Panc1 (cell line): ENCODE measurements at regions not wholly inside any gene's neighbourhood (a gene's known extent, or its start where the extent isn't known, plus 50 kb on each side); places are given as distances from the start of the nearest gene placed in this dataset.

Source experiments
- POLR2AphosphoS5 ChIP-seq: IDR thresholded peaks from 2 replicates; pipeline ENCODE4 v1.6.1; 2012; ENCODE audit warnings: mild to moderate bottlenecking, low read depth, low read length, moderate library complexity
- SIN3A ChIP-seq: IDR thresholded peaks from 2 replicates; pipeline ENCODE4 v1.6.1; 2012; ENCODE audit warnings: low read depth, mild to moderate bottlenecking, low read length, moderate library complexity, borderline replicate concordance; ENCODE audit not compliant: insufficient read depth
- TCF7L2 ChIP-seq: IDR thresholded peaks from 2 replicates; pipeline ENCODE4 v1.6.1; 2011; ENCODE audit warnings: mild to moderate bottlenecking, low read depth, low read length, inconsistent platforms
- TF ChIP-seq, protein P1 (sequence below), 2 experiments: IDR thresholded peaks; 2 replicates each; pipeline ENCODE4 v1.6.1; 2011 to 2012; ENCODE audit warnings: low read depth in 2 of 2, control low read depth in 1 of 2, low read length in 1 of 2, mild to moderate bottlenecking in 1 of 2, moderate library complexity in 1 of 2; ENCODE audit not compliant: insufficient read depth in 1 of 2
- TF ChIP-seq, protein P2 (sequence below): fragments of 450-650 bp; IDR thresholded peaks from 2 replicates; pipeline ENCODE4 v1.5.1; 2017; ENCODE audit warnings: mild to moderate bottlenecking

DNA sequence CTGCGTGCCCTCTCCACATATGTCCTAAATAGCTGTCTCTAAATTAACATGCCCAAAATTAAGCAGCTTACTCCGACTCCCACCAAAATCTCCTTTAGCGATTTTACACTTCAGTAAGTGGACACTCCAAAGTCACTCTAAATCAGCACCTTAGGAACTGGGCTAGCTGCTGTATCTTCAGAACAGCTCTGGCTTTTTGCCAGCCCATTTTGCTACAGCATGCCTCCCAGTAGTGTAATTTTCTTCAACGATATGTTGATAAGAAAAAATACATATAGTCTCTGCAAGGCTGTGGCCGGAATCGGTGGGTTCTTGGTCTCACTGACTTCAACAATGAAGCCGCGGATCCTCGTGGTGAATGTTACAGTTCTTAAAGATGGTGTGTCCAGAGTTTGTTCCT is 291.8 kb upstream of the RGPD4 start:
- TF ChIP-seq, protein P1, sequence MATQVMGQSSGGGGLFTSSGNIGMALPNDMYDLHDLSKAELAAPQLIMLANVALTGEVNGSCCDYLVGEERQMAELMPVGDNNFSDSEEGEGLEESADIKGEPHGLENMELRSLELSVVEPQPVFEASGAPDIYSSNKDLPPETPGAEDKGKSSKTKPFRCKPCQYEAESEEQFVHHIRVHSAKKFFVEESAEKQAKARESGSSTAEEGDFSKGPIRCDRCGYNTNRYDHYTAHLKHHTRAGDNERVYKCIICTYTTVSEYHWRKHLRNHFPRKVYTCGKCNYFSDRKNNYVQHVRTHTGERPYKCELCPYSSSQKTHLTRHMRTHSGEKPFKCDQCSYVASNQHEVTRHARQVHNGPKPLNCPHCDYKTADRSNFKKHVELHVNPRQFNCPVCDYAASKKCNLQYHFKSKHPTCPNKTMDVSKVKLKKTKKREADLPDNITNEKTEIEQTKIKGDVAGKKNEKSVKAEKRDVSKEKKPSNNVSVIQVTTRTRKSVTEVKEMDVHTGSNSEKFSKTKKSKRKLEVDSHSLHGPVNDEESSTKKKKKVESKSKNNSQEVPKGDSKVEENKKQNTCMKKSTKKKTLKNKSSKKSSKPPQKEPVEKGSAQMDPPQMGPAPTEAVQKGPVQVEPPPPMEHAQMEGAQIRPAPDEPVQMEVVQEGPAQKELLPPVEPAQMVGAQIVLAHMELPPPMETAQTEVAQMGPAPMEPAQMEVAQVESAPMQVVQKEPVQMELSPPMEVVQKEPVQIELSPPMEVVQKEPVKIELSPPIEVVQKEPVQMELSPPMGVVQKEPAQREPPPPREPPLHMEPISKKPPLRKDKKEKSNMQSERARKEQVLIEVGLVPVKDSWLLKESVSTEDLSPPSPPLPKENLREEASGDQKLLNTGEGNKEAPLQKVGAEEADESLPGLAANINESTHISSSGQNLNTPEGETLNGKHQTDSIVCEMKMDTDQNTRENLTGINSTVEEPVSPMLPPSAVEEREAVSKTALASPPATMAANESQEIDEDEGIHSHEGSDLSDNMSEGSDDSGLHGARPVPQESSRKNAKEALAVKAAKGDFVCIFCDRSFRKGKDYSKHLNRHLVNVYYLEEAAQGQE (IDR thresholded peaks at IDR 0.05; ENCODE audit: insufficient read depth in 1 of 2, low read depth in 2 of 2, low read length in 1 of 2): no peak
- TF ChIP-seq, protein P2, sequence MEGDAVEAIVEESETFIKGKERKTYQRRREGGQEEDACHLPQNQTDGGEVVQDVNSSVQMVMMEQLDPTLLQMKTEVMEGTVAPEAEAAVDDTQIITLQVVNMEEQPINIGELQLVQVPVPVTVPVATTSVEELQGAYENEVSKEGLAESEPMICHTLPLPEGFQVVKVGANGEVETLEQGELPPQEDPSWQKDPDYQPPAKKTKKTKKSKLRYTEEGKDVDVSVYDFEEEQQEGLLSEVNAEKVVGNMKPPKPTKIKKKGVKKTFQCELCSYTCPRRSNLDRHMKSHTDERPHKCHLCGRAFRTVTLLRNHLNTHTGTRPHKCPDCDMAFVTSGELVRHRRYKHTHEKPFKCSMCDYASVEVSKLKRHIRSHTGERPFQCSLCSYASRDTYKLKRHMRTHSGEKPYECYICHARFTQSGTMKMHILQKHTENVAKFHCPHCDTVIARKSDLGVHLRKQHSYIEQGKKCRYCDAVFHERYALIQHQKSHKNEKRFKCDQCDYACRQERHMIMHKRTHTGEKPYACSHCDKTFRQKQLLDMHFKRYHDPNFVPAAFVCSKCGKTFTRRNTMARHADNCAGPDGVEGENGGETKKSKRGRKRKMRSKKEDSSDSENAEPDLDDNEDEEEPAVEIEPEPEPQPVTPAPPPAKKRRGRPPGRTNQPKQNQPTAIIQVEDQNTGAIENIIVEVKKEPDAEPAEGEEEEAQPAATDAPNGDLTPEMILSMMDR: no peak
- TF ChIP-seq SIN3A: no peak
- no peak for TF ChIP-seq POLR2AphosphoS5
- no peak for TF ChIP-seq TCF7L2
